ENCODE measurements at regions not wholly inside any gene's neighbourhood (a gene's known extent, or its start where the extent isn't known, plus 50 kb on each side); places are given as distances from the start of the nearest gene placed in this dataset.

- TF ChIP-seq, protein P1, sequence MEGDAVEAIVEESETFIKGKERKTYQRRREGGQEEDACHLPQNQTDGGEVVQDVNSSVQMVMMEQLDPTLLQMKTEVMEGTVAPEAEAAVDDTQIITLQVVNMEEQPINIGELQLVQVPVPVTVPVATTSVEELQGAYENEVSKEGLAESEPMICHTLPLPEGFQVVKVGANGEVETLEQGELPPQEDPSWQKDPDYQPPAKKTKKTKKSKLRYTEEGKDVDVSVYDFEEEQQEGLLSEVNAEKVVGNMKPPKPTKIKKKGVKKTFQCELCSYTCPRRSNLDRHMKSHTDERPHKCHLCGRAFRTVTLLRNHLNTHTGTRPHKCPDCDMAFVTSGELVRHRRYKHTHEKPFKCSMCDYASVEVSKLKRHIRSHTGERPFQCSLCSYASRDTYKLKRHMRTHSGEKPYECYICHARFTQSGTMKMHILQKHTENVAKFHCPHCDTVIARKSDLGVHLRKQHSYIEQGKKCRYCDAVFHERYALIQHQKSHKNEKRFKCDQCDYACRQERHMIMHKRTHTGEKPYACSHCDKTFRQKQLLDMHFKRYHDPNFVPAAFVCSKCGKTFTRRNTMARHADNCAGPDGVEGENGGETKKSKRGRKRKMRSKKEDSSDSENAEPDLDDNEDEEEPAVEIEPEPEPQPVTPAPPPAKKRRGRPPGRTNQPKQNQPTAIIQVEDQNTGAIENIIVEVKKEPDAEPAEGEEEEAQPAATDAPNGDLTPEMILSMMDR (IDR thresholded peaks at IDR 0.05): no peak
- no peak for TF ChIP-seq POLR2A (IDR thresholded peaks at IDR 0.05)
Measured at GRCh38 chr10:128476368-128476725, 350.1 kb upstream of the MKI67 start.

All from uterus (tissue), 2 donors.